ENCODE measurements at regions not wholly inside any gene's neighbourhood (a gene's known extent, or its start where the extent isn't known, plus 50 kb on each side); places are given as distances from the start of the nearest gene placed in this dataset.

GRCh38 chr11:116454020-116454645, 318.7 kb downstream of the BUD13 start:
- H3K4me1 ChIP-seq, result peaks cover 38% of the 10 kb centered on the region
- no peak overlapping the region for H3K4me2 ChIP-seq
- H3K9me3 ChIP-seq (ENCODE audit: low read depth), result no peaks in the 10 kb centered on the region
- H3K27ac ChIP-seq, result no peak overlapping the region
- no peaks in the 10 kb centered on the region for H4K20me1 ChIP-seq (ENCODE audit: low read depth)
- no peak overlapping the region for H3K9ac ChIP-seq
- Mint-ChIP-seq H3K4me3 (no peak overlapping the region), H3K4me1 (peaks cover 57% of the 10 kb centered on the region), H3K36me3 (peaks cover 4% of the 10 kb centered on the region), H3K27me3 (ENCODE audit: insufficient read depth, low read depth) (peaks cover 23% of the 10 kb centered on the region), H3K27ac (no peak overlapping the region), H3K9me3 (peaks cover 25% of the 10 kb centered on the region)
- H3K36me3 ChIP-seq, result no peaks in the 10 kb centered on the region
- no peak overlapping the region for H3K4me3 ChIP-seq
- H2AFZ ChIP-seq (replicated peaks), result no peak overlapping the region
- no peaks in the 10 kb centered on the region for H3K79me2 ChIP-seq (ENCODE audit: low read depth)
- peaks cover 42% of the 10 kb centered on the region for H3F3A ChIP-seq (ENCODE audit: low read depth)
- TF ChIP-seq EZH2 (IDR thresholded peaks at IDR 0.05) (no peak), CTCF (IDR thresholded peaks at IDR 0.05) (peak; percentile 63), EZH2phosphoT487 (IDR thresholded peaks at IDR 0.05) (no peak)
- H3K27me3 ChIP-seq, result no peaks in the 10 kb centered on the region
- DNase-seq (ENCODE audit: low spot score), result peak; percentile 60

- Mint-ChIP-seq H3K36me3 (peaks cover 4% of the 10 kb centered on the region), H3K9me3 (peaks cover 29% of the 10 kb centered on the region), H3K27me3 (ENCODE audit: insufficient read depth, low read depth) (peaks cover 24% of the 10 kb centered on the region), H3K27ac (no peak overlapping the region), H3K4me3 (no peak overlapping the region), H3K4me1 (peaks cover 40% of the 10 kb centered on the region)
- Histone ChIP-seq H3K27me3 (no peaks in the 10 kb centered on the region), H3K36me3 (no peaks in the 10 kb centered on the region), H4K20me1 (ENCODE audit: low read depth) (no peaks in the 10 kb centered on the region), H3K4me3 (no peak overlapping the region), H2AFZ (replicated peaks) (no peak overlapping the region), H3F3A (ENCODE audit: low read depth) (peaks cover 32% of the 10 kb centered on the region), H3K4me2 (no peak overlapping the region), H3K79me2 (ENCODE audit: low read depth) (no peaks in the 10 kb centered on the region), H3K9me3 (ENCODE audit: low read depth) (no peaks in the 10 kb centered on the region), H3K4me1 (peaks cover 29% of the 10 kb centered on the region), H3K9ac (no peak overlapping the region), H3K27ac (no peak overlapping the region)
- no peak for TF ChIP-seq EZH2phosphoT487 (IDR thresholded peaks at IDR 0.05)
- no peak for DNase-seq (ENCODE audit: low spot score)
Observed at GRCh38 chr11:116452461-116452860, 320.3 kb downstream of the BUD13 start.

GRCh38 chr11:116449522-116449921, 323.3 kb downstream of the BUD13 start:
- peaks cover 32% of the 10 kb centered on the region for H3K9me3 Mint-ChIP-seq
- TF ChIP-seq EZH2phosphoT487 (IDR thresholded peaks at IDR 0.05), result no peak
- no peak for TF ChIP-seq CTCF (IDR thresholded peaks at IDR 0.05)
- TF ChIP-seq EZH2 (IDR thresholded peaks at IDR 0.05), result no peak
- H3K36me3 Mint-ChIP-seq, result peaks cover 4% of the 10 kb centered on the region
- no peaks in the 10 kb centered on the region for H3K36me3 ChIP-seq
- H3K27ac Mint-ChIP-seq, result no peak overlapping the region
- H3K9ac ChIP-seq, result no peak overlapping the region
- no peak overlapping the region for H3K4me3 Mint-ChIP-seq
- peaks cover 31% of the 10 kb centered on the region for H3K4me1 Mint-ChIP-seq
- no peak overlapping the region for H3K27ac ChIP-seq
- H3K4me3 ChIP-seq, result no peak overlapping the region
- no peak for DNase-seq (ENCODE audit: low spot score)
- H3K9me3 ChIP-seq (ENCODE audit: low read depth), result no peaks in the 10 kb centered on the region
- H3K27me3 ChIP-seq, result no peaks in the 10 kb centered on the region
- H3K4me1 ChIP-seq, result peaks cover 30% of the 10 kb centered on the region
- H3F3A ChIP-seq (ENCODE audit: low read depth), result peaks cover 40% of the 10 kb centered on the region
- peaks cover 30% of the 10 kb centered on the region for H3K27me3 Mint-ChIP-seq (ENCODE audit: insufficient read depth, low read depth)
- H3K4me2 ChIP-seq, result no peak overlapping the region
- peaks cover 3% of the 10 kb centered on the region for H4K20me1 ChIP-seq (ENCODE audit: low read depth)
- H2AFZ ChIP-seq (replicated peaks), result no peak overlapping the region
- no peaks in the 10 kb centered on the region for H3K79me2 ChIP-seq (ENCODE audit: low read depth)
